ENCODE measurements at regions not wholly inside any gene's neighbourhood (a gene's known extent, or its start where the extent isn't known, plus 50 kb on each side); places are given as distances from the start of the nearest gene placed in this dataset.

DNA sequence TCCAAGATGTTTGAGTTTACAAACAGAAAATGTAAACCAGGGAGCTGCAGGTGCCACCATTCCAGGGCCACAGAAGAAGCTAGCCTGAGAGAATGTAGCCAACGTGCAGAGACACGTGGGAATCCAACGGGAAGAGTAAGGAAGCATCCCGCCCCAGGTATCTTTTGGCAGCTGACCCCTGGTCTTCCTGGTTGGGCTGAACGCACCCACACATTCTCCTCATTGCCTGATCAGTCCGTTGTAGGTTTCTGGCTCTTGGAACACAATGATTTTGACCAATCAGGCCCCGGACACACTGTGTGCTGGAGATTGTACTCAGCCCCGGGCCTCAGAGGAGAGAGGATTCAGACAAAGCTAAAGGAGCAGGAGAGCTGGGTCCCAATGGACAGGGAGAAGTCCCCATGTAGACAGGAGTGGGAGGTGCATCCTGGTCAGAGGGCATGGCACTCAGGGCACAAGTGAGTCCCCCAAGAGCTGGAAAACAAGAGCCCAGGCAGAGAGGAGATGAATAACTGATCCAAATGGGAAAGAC is 102.3 kb downstream of the TPRA1 start:
- no peak for TF ChIP-seq SP1 (CRISPR knock-in tag; conservative IDR thresholded peaks at IDR 0.05)
- TF ChIP-seq, protein P1, sequence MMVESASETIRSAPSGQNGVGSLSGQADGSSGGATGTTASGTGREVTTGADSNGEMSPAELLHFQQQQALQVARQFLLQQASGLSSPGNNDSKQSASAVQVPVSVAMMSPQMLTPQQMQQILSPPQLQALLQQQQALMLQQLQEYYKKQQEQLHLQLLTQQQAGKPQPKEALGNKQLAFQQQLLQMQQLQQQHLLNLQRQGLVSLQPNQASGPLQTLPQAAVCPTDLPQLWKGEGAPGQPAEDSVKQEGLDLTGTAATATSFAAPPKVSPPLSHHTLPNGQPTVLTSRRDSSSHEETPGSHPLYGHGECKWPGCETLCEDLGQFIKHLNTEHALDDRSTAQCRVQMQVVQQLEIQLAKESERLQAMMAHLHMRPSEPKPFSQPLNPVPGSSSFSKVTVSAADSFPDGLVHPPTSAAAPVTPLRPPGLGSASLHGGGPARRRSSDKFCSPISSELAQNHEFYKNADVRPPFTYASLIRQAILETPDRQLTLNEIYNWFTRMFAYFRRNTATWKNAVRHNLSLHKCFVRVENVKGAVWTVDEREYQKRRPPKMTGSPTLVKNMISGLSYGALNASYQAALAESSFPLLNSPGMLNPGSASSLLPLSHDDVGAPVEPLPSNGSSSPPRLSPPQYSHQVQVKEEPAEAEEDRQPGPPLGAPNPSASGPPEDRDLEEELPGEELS (CRISPR knock-in tag; IDR thresholded peaks at IDR 0.05), result no peak
- TF ChIP-seq JUN (CRISPR knock-in tag; IDR thresholded peaks at IDR 0.05), result no peak
- TF ChIP-seq, protein P2, sequence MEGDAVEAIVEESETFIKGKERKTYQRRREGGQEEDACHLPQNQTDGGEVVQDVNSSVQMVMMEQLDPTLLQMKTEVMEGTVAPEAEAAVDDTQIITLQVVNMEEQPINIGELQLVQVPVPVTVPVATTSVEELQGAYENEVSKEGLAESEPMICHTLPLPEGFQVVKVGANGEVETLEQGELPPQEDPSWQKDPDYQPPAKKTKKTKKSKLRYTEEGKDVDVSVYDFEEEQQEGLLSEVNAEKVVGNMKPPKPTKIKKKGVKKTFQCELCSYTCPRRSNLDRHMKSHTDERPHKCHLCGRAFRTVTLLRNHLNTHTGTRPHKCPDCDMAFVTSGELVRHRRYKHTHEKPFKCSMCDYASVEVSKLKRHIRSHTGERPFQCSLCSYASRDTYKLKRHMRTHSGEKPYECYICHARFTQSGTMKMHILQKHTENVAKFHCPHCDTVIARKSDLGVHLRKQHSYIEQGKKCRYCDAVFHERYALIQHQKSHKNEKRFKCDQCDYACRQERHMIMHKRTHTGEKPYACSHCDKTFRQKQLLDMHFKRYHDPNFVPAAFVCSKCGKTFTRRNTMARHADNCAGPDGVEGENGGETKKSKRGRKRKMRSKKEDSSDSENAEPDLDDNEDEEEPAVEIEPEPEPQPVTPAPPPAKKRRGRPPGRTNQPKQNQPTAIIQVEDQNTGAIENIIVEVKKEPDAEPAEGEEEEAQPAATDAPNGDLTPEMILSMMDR (IDR thresholded peaks at IDR 0.05), result no peak
- no peak for TF ChIP-seq SMAD4 (CRISPR knock-in tag; IDR thresholded peaks at IDR 0.05)
- TF ChIP-seq, protein P3, sequence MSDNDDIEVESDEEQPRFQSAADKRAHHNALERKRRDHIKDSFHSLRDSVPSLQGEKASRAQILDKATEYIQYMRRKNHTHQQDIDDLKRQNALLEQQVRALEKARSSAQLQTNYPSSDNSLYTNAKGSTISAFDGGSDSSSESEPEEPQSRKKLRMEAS (CRISPR knock-in tag; IDR thresholded peaks at IDR 0.05), result no peak
- TF ChIP-seq, protein P4, sequence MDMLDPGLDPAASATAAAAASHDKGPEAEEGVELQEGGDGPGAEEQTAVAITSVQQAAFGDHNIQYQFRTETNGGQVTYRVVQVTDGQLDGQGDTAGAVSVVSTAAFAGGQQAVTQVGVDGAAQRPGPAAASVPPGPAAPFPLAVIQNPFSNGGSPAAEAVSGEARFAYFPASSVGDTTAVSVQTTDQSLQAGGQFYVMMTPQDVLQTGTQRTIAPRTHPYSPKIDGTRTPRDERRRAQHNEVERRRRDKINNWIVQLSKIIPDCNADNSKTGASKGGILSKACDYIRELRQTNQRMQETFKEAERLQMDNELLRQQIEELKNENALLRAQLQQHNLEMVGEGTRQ (CRISPR knock-in tag; IDR thresholded peaks at IDR 0.05), result no peak
- no peak for TF ChIP-seq NFE2L1 (CRISPR knock-in tag; IDR thresholded peaks at IDR 0.05)
- TF ChIP-seq CBFB (CRISPR knock-in tag; IDR thresholded peaks at IDR 0.05; ENCODE audit: low read depth), result no peak

Measured in WTC11 (cell line).